ENCODE measurements at regions not wholly inside any gene's neighbourhood (a gene's known extent, or its start where the extent isn't known, plus 50 kb on each side); places are given as distances from the start of the nearest gene placed in this dataset.
"Not testable (repeated sequence)": the region's sequence is repeated elsewhere in the genome, so short reads cannot be mapped to it uniquely, and the experiment has no call there.

DNA sequence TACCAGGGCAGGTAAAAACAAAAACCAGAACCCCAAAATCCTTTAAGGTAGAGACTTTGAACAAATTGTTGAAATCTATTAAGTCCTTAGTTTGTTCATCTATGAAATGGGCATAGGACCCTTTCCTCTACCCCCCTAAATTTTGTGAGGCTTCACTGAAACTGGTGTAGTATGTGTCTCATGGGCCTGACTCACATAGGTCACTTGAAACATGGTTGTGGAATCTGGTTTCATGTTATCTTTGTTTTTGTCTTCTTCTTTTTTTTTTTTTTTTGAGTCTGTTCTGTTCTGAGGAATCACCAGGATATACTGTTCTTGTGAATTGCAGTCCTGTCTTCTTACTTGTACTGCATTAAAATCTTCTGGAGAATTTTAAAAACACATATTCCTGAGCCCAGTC is 202.2 kb downstream of the KTN1 start:
- Histone ChIP-seq H3K4me3 (no peak overlapping the region), H3K4me1 (peaks cover 15% of the 10 kb centered on the region), H3K27me3 (no peaks in the 10 kb centered on the region), H3K9me3 (no peaks in the 10 kb centered on the region), H3K27ac (no peak overlapping the region), H3K36me3 (no peaks in the 10 kb centered on the region)
- TF ChIP-seq POLR2AphosphoS5 (IDR thresholded peaks at IDR 0.05) (no peak), POLR2A (IDR thresholded peaks at IDR 0.05) (no peak), EP300 (IDR thresholded peaks at IDR 0.05) (no peak)
- TF ChIP-seq, protein P1, sequence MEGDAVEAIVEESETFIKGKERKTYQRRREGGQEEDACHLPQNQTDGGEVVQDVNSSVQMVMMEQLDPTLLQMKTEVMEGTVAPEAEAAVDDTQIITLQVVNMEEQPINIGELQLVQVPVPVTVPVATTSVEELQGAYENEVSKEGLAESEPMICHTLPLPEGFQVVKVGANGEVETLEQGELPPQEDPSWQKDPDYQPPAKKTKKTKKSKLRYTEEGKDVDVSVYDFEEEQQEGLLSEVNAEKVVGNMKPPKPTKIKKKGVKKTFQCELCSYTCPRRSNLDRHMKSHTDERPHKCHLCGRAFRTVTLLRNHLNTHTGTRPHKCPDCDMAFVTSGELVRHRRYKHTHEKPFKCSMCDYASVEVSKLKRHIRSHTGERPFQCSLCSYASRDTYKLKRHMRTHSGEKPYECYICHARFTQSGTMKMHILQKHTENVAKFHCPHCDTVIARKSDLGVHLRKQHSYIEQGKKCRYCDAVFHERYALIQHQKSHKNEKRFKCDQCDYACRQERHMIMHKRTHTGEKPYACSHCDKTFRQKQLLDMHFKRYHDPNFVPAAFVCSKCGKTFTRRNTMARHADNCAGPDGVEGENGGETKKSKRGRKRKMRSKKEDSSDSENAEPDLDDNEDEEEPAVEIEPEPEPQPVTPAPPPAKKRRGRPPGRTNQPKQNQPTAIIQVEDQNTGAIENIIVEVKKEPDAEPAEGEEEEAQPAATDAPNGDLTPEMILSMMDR (IDR thresholded peaks at IDR 0.05): no peak
- no peak for DNase-seq (ENCODE audit: low spot score in 2 of 2)

DNA sequence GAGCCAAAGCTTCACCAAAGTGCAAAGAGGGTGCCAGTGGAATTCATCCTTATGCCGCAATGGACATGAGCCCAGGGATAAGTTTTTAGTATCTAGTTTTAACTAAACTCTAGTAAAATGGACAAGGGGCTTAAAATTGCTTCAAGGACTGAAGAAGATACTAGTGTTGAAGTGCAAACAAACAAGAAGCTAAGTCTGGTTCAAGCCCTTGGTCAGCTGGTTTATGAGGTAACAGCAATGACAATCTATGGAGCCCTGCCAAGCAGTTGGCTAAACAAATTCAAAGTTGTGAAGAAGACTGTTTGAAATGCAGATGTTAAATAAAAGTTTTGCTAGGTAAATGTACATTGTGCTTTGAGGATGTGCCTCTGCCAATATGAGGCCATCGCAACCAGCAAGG is 209.4 kb downstream of the KTN1 start:
- WGBS: 95% methylated on average over 2 of the region's 2 CpGs
- H3K4me3 ChIP-seq: no peak overlapping the region
- DNase-seq (ENCODE audit: low spot score in 2 of 2): no peak

DNA sequence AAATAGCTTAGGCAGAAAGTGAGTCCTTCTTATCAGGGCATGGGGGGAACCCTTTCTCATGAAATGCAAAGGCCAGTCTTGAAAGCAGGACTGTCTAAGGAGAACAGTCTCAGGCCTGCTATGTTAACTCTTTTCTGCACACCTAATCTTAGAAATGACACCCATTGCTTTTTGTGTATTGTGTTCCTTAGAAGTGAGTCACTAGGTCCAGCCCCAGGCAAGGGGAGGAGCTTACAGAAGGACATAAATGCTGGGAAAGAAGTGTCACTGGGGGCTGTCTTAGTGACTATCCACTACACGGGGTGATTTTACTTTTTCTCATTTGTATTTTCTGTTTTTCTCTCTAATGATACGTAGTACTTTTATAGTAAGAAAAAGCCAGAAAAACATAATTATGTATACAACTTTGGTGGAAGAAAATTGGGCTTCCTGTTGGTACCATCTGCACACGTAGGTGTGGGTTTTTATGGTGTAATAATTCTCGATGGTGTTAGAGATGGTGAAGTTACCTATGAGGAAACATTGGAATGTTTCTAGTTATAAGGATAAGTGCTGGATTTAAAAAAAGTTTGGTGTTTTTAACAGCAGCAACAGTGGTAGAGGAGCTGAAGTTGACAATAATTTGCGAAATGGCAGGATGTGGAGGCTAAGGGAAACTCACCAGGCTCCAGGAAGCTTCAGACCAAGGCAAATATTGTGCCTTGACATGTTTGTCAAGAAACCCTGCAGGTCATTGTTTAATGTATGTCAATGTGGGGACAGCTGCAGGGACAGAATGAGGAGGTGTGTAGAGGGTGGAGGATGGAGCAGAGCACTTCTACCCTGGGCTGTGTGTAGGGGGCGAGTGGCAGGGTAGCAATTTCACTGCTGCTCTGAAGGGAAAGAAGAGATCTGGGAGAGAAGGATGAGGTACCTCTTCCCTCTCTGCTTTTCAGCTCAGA is 214.9 kb downstream of the KTN1 start:
- 72% methylated on average over 6 of the region's 6 CpGs for WGBS
- Histone ChIP-seq H3K27me3 (no peaks in the 10 kb centered on the region), H3K9me3 (no peaks in the 10 kb centered on the region), H3K27ac (no peak overlapping the region), H3K4me1 (peaks cover 4% of the 10 kb centered on the region), H3K4me3 (no peak overlapping the region), H3K36me3 (no peaks in the 10 kb centered on the region)
- DNase-seq (ENCODE audit: low spot score in 2 of 2): no peak
- TF ChIP-seq EP300 (IDR thresholded peaks at IDR 0.05): no peak
- no peak for TF ChIP-seq POLR2AphosphoS5 (IDR thresholded peaks at IDR 0.05)
- no peak for TF ChIP-seq POLR2A (IDR thresholded peaks at IDR 0.05)
- TF ChIP-seq, protein P1 (IDR thresholded peaks at IDR 0.05): no peak

More for the DNA sequence above, 209.4 kb downstream of the KTN1 start:
- H3K27ac ChIP-seq: no peak overlapping the region
- H3K9me3 ChIP-seq: no peaks in the 10 kb centered on the region
- H3K4me1 ChIP-seq: no peaks in the 10 kb centered on the region
- no peaks in the 10 kb centered on the region for H3K27me3 ChIP-seq
- TF ChIP-seq POLR2A (IDR thresholded peaks at IDR 0.05): no peak
- TF ChIP-seq, protein P1 (IDR thresholded peaks at IDR 0.05): no peak
- no peak for TF ChIP-seq EP300 (IDR thresholded peaks at IDR 0.05)
- no peak for TF ChIP-seq POLR2AphosphoS5 (IDR thresholded peaks at IDR 0.05)
- H3K36me3 ChIP-seq: no peaks in the 10 kb centered on the region

DNA sequence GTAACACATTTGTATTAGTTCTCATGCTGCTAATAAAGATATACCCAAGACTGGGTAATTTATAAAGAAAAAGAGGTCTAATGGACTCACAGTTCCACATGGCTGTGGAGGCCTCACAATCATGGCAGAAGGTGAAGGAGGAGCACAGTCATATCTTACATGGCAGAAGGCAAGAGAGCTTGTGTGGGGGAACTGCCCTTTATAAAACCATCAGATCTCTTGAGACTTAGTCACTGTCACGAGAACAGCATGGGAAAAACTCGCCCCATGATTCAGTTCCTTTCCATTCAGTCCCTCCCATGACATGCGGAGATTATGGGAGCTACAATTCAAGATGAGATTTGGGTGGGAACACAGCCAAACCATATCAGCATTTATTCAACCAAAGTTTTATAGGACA is 216.5 kb downstream of the KTN1 start:
- not testable (repeated sequence) for H3K4me3 ChIP-seq; H3K9me3 ChIP-seq; H3K4me1 ChIP-seq; H3K36me3 ChIP-seq; H3K27ac ChIP-seq; DNase-seq (ENCODE audit: low spot score in 2 of 2); H3K27me3 ChIP-seq
- 70% methylated on average over 3 of the region's 3 CpGs for WGBS

DNA sequence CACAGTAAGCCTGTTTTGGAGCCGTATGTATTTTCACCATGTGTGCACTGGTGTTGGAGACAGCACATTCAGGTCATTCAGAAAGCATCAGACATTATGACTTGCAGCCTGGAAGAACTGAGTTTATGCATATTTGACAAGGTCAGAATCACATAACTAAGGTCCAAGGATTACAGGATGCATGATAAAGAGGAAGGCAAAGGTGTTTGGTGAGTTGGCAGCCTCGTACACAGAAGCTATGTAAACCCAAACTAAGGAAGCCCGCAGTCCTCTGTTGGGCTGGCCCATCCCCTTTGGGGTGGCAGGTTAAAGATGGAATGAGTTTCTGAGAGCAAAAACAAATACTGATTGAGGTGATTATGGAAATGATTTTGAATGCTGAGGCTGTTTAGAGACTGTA is 218.4 kb downstream of the KTN1 start:
- WGBS: 89% methylated on average over 3 of the region's 3 CpGs
- TF ChIP-seq POLR2A (IDR thresholded peaks at IDR 0.05) (no peak), EP300 (IDR thresholded peaks at IDR 0.05) (no peak), POLR2AphosphoS5 (IDR thresholded peaks at IDR 0.05) (no peak)
- TF ChIP-seq, protein P1 (IDR thresholded peaks at IDR 0.05): no peak
- Histone ChIP-seq H3K27ac (no peak overlapping the region), H3K27me3 (no peaks in the 10 kb centered on the region), H3K4me3 (no peak overlapping the region), H3K36me3 (no peaks in the 10 kb centered on the region), H3K9me3 (no peaks in the 10 kb centered on the region), H3K4me1 (peaks cover 4% of the 10 kb centered on the region)
- DNase-seq (ENCODE audit: low spot score in 2 of 2): no peak
